Dendritic cell treated with granulocyte-macrophage colony-stimulating factor and Interleukin-4, amounts not matched to agents 40 ng/mL and 50 ng/mL, for 4 days (primary cell): ENCODE measurements at regions not wholly inside any gene's neighbourhood (a gene's known extent, or its start where the extent isn't known, plus 50 kb on each side); places are given as distances from the start of the nearest gene placed in this dataset.

Experiments used
- H3K27ac Mint-ChIP-seq: one replicate; pipeline ENCODE4 v1.8.0; 2022; ENCODE audit warnings: mild to moderate bottlenecking, mixed read lengths
- H3K27me3 Mint-ChIP-seq: one replicate; pipeline ENCODE4 v1.8.0; 2022; ENCODE audit warnings: mild to moderate bottlenecking, mixed read lengths
- H3K36me3 Mint-ChIP-seq: one replicate; pipeline ENCODE4 v1.8.0; 2022; ENCODE audit warnings: low read depth, mixed read lengths
- H3K4me1 Mint-ChIP-seq: one replicate; pipeline ENCODE4 v1.8.0; 2022; ENCODE audit warnings: low read depth, mixed read lengths
- H3K4me3 Mint-ChIP-seq: one replicate; pipeline ENCODE4 v1.8.0; 2022; ENCODE audit warnings: mild to moderate bottlenecking, moderate library complexity, mixed read lengths
- H3K9me3 Mint-ChIP-seq: one replicate; pipeline ENCODE4 v1.8.0; 2022; ENCODE audit warnings: mixed read lengths
- intact Hi-C: fragments of 100-400 bp; cut with micrococcal nuclease; formaldehyde crosslinking; loops from one replicate; pipeline ENCODE4 v1.15.0; 2022

- Mint-ChIP-seq H3K9me3 (no peaks in the 10 kb centered on the region), H3K4me1 (no peaks in the 10 kb centered on the region)
- intact Hi-C loops = no loop called here
Measured at GRCh38 chr11:27215471-27216269, 147.3 kb downstream of the CCDC34 start.

DNA sequence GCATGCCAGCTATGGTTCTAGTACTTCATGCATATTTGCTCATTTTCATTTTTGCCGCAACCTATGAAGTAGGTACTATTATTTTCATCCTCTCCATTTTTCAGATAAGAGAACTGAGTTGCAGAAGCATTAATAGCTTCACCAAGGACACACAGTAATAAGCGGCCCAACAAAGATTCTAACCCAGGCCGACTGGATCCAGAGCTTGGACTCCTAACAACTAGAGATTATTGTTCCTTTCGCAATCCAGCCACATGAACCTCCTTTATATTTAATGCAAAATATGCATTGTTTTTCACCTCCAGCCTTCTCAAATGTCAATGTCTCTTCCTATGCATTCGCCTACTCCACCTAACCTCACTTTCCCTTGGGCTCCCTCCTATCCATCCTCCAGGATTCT, 148.3 kb downstream of the CCDC34 start:
- Mint-ChIP-seq H3K4me3 (no peak overlapping the region), H3K27ac (no peak overlapping the region), H3K4me1 (no peaks in the 10 kb centered on the region), H3K36me3 (no peaks in the 10 kb centered on the region), H3K9me3 (no peaks in the 10 kb centered on the region), H3K27me3 (no peaks in the 10 kb centered on the region)
- intact Hi-C loops = no loop called here

More at GRCh38 chr11:27215471-27216269, 147.3 kb downstream of the CCDC34 start:
- Mint-ChIP-seq H3K27ac (no peak overlapping the region), H3K27me3 (no peaks in the 10 kb centered on the region), H3K4me3 (no peak overlapping the region), H3K36me3 (no peaks in the 10 kb centered on the region)

DNA sequence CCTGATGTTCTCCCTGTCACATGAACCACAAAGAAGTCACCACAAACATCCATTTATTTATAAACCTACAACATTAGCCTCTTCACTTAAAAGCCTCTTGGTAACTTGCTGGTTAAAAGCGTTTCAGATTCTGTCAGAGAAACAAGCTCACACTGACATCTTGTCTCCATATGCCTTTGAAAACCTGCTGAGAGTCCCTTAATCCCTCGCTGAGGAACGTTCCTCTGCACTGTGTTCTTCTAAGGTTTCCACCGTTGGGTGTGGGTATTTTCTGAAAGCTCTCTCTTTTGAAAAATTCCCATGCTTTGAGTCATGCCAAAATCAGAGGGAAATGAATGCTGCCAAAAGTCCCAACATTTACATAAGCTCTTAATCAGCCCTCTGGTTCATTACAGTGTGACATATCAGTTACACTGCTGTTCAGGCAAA, 149.8 kb downstream of the CCDC34 start:
- H3K4me1 Mint-ChIP-seq = no peaks in the 10 kb centered on the region
- intact Hi-C loops = no loop called here
- H3K4me3 Mint-ChIP-seq = no peak overlapping the region
- H3K36me3 Mint-ChIP-seq = no peaks in the 10 kb centered on the region
- no peaks in the 10 kb centered on the region for H3K9me3 Mint-ChIP-seq
- H3K27ac Mint-ChIP-seq = no peak overlapping the region
- H3K27me3 Mint-ChIP-seq = no peaks in the 10 kb centered on the region

DNA sequence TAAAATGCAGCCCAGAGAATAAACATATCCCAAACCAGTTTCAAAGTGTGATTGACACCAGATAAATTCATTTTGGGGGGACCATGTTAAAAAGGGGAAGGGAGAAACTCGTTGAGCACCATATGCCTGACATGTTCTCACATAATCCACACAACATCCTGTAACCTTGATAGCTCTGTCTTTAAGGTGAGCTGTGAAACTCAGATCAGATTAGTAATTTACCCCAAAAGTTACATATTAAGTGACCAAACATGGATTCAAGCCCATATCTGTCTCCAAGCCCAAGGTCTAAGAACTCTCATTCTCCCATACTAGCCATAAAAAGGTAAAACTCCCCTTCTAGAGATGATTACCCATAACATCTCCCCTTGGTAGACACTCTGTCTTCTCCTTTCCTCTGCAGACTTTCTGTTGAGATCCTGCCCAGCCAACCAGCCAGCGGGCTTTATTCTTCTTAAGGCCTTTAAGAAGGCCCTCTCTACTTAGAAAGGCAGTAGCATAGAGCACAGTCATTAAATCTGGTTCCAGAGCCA, 150.7 kb downstream of the CCDC34 start:
- no peak overlapping the region for H3K4me3 Mint-ChIP-seq
- no peaks in the 10 kb centered on the region for H3K36me3 Mint-ChIP-seq
- H3K27ac Mint-ChIP-seq = no peak overlapping the region
- no peaks in the 10 kb centered on the region for H3K4me1 Mint-ChIP-seq
- intact Hi-C loops = no loop called here
- H3K27me3 Mint-ChIP-seq = no peaks in the 10 kb centered on the region
- H3K9me3 Mint-ChIP-seq = no peaks in the 10 kb centered on the region

- Mint-ChIP-seq H3K4me1 (no peaks in the 10 kb centered on the region), H3K9me3 (no peaks in the 10 kb centered on the region), H3K4me3 (no peak overlapping the region), H3K27me3 (no peaks in the 10 kb centered on the region), H3K27ac (no peak overlapping the region), H3K36me3 (no peaks in the 10 kb centered on the region)
- intact Hi-C loops = no loop called here
Measured at GRCh38 chr11:27211370-27212127, 151.5 kb downstream of the CCDC34 start.

- no peak overlapping the region for H3K27ac Mint-ChIP-seq
- no peaks in the 10 kb centered on the region for H3K9me3 Mint-ChIP-seq
- H3K4me3 Mint-ChIP-seq = no peak overlapping the region
- H3K4me1 Mint-ChIP-seq = no peaks in the 10 kb centered on the region
- no peaks in the 10 kb centered on the region for H3K27me3 Mint-ChIP-seq
- H3K36me3 Mint-ChIP-seq = no peaks in the 10 kb centered on the region
- intact Hi-C loops = no loop called here
Measured at GRCh38 chr11:27210531-27210930, 152.5 kb downstream of the CCDC34 start.

DNA sequence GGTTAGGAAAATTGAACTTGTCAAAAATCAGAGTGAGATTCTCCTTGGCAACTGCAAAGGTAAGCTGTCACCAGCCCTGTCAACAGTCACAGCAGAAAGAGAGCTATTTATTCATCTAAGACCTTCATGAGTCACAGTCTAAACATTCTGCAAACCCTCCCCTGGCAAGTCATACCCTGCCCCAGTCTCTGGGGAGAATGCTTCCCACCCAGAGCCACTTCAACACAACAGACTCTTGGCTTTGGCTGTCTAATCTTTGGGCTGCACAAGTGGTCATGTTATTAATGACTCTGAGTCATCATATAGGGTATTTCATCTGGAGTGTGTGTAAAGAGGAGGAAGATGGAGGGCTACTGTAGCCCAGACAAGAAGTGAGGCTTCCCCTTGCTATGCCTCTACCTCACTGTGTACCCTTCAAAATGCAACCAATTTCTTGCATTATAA, 153.4 kb downstream of the CCDC34 start:
- Mint-ChIP-seq H3K27ac (no peak overlapping the region), H3K4me1 (no peaks in the 10 kb centered on the region), H3K36me3 (no peaks in the 10 kb centered on the region), H3K9me3 (no peaks in the 10 kb centered on the region), H3K4me3 (no peak overlapping the region), H3K27me3 (no peaks in the 10 kb centered on the region)
- intact Hi-C loops = no loop called here

DNA sequence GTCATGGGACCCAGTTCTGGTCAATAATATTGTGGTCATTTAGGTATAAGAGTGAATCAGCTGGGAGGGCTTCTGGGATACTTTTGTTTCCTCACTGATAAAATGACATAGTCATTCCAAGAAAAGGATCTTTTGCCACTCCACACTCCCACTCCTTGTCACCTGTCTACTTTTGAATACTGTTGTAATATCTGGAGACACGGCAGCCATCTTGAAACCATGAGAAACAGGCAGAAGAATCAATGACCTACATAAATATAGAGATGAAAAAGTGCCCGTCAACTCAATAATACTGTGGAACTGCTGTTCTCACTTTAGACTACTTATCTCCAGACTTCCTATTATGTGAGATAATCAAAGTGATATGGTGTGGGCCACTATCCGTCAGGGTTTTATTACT, 154.2 kb downstream of the CCDC34 start:
- no peak overlapping the region for H3K4me3 Mint-ChIP-seq
- H3K36me3 Mint-ChIP-seq = no peaks in the 10 kb centered on the region
- H3K27ac Mint-ChIP-seq = no peak overlapping the region
- H3K9me3 Mint-ChIP-seq = no peaks in the 10 kb centered on the region
- intact Hi-C loops = no loop called here
- no peaks in the 10 kb centered on the region for H3K27me3 Mint-ChIP-seq
- H3K4me1 Mint-ChIP-seq = no peaks in the 10 kb centered on the region

GRCh38 chr11:27207025-27207650, 155.9 kb downstream of the CCDC34 start:
- no peak overlapping the region for H3K4me3 Mint-ChIP-seq
- H3K4me1 Mint-ChIP-seq = no peaks in the 10 kb centered on the region
- H3K36me3 Mint-ChIP-seq = no peaks in the 10 kb centered on the region
- intact Hi-C loops = no loop called here
- no peak overlapping the region for H3K27ac Mint-ChIP-seq
- H3K9me3 Mint-ChIP-seq = no peaks in the 10 kb centered on the region
- no peaks in the 10 kb centered on the region for H3K27me3 Mint-ChIP-seq

DNA sequence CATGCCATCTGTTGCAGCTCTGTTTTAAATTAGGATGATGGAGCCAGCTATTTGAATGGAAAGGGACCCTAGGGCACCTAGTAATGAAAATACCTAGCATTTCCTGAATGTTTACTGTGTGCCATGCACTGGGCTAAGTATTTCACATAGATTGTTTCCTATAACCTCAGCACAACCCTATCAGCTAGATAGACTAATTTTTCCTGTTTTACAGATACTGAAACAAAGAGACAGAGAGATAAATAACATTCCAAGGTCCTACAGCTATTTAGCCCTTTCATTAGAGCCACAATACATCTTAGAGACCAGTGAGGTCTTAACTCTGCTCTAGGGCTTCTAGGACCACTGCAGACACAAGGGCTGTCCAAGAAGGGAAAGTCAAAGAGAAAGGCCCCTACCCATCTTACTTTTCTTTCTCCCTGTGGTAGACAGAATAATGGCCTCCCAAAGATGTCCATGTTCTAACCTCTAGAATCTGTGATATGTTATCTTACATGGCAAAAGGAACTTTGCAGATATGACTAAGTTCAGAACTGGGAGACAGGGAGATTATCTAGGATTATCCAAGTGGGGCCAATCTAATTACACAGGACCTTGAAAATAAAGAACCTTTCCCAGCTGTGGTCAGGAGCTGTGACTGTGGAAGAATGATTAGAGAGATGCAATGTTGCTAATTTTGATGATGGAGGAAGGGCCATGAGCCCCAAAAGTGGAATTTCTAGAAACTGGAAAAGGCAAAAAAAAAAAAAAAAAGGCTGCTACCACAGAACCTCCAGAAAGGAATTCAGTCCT, 157.0 kb downstream of the CCDC34 start:
- intact Hi-C loops = no loop called here
- no peak overlapping the region for H3K27ac Mint-ChIP-seq
- H3K4me3 Mint-ChIP-seq = no peak overlapping the region
- no peaks in the 10 kb centered on the region for H3K9me3 Mint-ChIP-seq
- H3K36me3 Mint-ChIP-seq = no peaks in the 10 kb centered on the region
- peaks cover 1% of the 10 kb centered on the region for H3K27me3 Mint-ChIP-seq
- H3K4me1 Mint-ChIP-seq = no peaks in the 10 kb centered on the region

DNA sequence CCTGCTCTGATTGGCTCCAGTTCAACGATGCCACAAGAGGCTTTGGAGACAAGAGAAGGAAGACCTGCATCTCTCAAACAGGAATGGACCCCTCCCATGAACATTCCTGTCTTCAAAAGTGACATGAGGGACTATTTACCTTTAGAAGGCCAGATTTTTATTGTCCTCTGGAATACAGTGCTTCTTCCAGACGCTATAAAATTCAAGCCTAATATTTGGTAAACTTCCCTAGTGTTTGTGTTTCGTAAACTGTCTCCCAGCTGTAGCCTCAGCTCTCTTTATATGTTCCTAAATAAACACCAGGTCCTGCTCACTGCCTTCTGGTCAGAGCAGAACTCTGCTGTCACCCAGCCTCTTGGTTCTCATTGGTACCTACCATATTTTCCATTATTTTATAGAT, 157.8 kb downstream of the CCDC34 start:
- H3K9me3 Mint-ChIP-seq = no peaks in the 10 kb centered on the region
- no peak overlapping the region for H3K27ac Mint-ChIP-seq
- intact Hi-C loops = no loop called here
- H3K36me3 Mint-ChIP-seq = no peaks in the 10 kb centered on the region
- no peaks in the 10 kb centered on the region for H3K4me1 Mint-ChIP-seq
- H3K4me3 Mint-ChIP-seq = no peak overlapping the region
- peaks cover 1% of the 10 kb centered on the region for H3K27me3 Mint-ChIP-seq

DNA sequence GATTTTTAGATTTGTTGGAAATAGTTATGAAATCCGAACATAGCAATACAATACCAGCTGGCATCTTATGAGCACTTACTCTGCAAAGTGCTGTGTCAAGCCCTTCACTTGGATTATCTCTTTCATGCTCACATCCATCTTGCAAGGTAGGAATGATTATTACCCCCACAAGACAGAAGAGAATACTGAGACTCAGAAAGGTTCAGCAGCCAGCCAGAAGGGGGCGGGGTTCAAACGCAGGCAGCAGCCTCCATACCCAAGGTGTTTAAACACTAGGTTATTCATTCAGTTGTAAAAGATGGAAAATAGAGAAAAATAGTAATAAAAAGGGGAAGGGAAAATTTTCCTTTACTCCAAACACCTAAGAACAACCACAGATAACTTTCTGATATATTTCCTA, 158.5 kb downstream of the CCDC34 start:
- H3K36me3 Mint-ChIP-seq = no peaks in the 10 kb centered on the region
- intact Hi-C loops = no loop called here
- peaks cover 1% of the 10 kb centered on the region for H3K27me3 Mint-ChIP-seq
- H3K4me1 Mint-ChIP-seq = no peaks in the 10 kb centered on the region
- H3K4me3 Mint-ChIP-seq = no peak overlapping the region
- H3K9me3 Mint-ChIP-seq = no peaks in the 10 kb centered on the region
- H3K27ac Mint-ChIP-seq = no peak overlapping the region

DNA sequence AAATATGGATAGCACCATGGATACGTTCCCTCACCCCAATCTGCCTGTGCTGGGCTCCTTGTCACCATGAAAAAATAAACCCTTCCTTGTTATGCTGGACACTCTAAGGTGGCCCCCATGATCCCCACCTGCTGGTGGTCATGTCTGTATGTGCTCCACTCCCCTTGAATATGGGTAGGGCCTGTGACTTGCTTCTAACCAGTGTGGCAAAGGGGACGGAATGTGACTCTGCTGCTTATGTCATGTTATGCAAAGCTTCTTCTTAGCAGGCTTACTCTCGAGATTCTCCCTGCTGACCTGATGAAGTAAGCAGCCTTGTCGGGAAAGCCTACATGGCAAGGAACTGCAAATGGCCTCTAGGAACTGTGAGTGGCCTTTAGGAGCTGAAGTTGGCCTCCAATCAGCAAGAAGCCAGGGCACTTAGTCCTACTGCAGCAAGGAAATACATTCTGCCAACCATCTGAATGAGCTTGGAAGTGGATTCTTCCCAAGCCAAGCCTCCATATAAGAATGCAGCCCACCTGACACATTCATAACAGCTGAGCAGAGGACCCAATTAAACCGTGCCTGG, 159.9 kb downstream of the CCDC34 start:
- Mint-ChIP-seq H3K36me3 (no peaks in the 10 kb centered on the region), H3K27me3 (peaks cover 1% of the 10 kb centered on the region), H3K4me1 (no peaks in the 10 kb centered on the region), H3K27ac (no peak overlapping the region), H3K4me3 (no peak overlapping the region), H3K9me3 (no peaks in the 10 kb centered on the region)
- intact Hi-C loops = no loop called here
